NT2/D1 (cell line): ENCODE measurements at regions not wholly inside any gene's neighbourhood (a gene's known extent, or its start where the extent isn't known, plus 50 kb on each side); places are given as distances from the start of the nearest gene placed in this dataset.
"Not testable (repeated sequence)": the region's sequence is repeated elsewhere in the genome, so short reads cannot be mapped to it uniquely, and the experiment has no call there.

Experiments used
- DNase-seq: peaks from one replicate; pipeline ENCODE4 v3.0.0-alpha.2; 2011; ENCODE audit warnings: low read depth, low spot score
- H3K27me3 ChIP-seq: 2 replicates; pipeline ENCODE4 v1.6.0; 2011; ENCODE audit warnings: mild to moderate bottlenecking; ENCODE audit not compliant: insufficient read length, insufficient read depth
- H3K36me3 ChIP-seq: 2 replicates; pipeline ENCODE4 v1.6.1; 2011; ENCODE audit warnings: mild to moderate bottlenecking, low read length, mixed read lengths; ENCODE audit not compliant: insufficient read depth, insufficient read length
- H3K4me1 ChIP-seq: 2 replicates; pipeline ENCODE4 v1.5.1; 2011; ENCODE audit not compliant: insufficient read depth, insufficient read length
- H3K4me3 ChIP-seq: 2 replicates; pipeline ENCODE4 v1.5.1; 2011; ENCODE audit warnings: low read depth; ENCODE audit not compliant: insufficient read length
- H3K9ac ChIP-seq: 2 replicates; pipeline ENCODE4 v1.6.0; 2011; ENCODE audit warnings: low read depth; ENCODE audit not compliant: insufficient read length
- H3K9me3 ChIP-seq: 2 replicates; pipeline ENCODE4 v1.5.1; 2011; ENCODE audit warnings: mild to moderate bottlenecking, low read length; ENCODE audit not compliant: insufficient read depth
- SUZ12 ChIP-seq: IDR thresholded peaks from 2 replicates; pipeline ENCODE4 v1.6.1; 2011; ENCODE audit not compliant: insufficient read length, insufficient read depth; ENCODE audit errors: extremely low read depth
- YY1 ChIP-seq: IDR thresholded peaks from 2 replicates; pipeline ENCODE4 v1.6.1; 2011; ENCODE audit not compliant: insufficient read length, insufficient read depth
- ZNF274 ChIP-seq: IDR thresholded peaks from 2 replicates; pipeline ENCODE4 v1.6.1; 2011; ENCODE audit warnings: mild to moderate bottlenecking, low read depth, low read length

DNA sequence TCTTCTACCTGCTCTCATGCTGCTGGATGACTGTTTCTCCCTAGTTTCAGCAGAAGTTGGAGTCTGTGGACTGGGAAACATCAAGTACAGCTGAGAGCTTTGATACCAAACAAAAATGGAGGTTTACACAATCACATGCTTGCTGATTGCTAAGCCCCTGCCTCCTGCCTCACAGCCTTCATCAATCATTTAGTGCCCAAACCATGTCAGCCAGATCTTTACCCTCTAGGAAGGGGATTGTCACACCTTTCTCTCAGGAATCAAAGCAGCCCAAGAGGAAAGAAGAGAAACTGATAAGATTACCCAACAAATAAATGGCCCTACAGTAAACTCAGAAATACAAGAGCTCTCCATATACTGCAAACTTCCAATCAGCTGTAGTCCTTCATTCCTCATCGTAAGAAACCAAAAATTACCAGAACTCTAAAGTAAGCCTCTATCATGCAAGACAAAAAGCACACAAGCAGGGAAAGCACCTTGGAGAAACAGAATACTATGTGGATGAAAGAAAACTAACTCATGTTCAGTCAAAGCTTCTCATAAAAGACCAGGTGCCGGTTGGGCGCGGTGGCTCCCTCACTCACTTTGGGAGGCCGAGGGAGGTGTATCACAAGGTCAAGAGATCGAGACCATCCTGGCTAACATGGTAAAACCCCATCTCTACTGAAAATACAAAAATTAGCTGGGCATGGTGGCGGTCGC lies 63.6 kb upstream of the RESF1 start:
- H3K36me3 ChIP-seq: no peaks in the 10 kb centered on the region
- H3K4me3 ChIP-seq: no peak overlapping the region
- H3K9me3 ChIP-seq: no peaks in the 10 kb centered on the region
- DNase-seq: no peak
- no peak overlapping the region for H3K9ac ChIP-seq
- no peaks in the 10 kb centered on the region for H3K27me3 ChIP-seq
- peaks cover 4% of the 10 kb centered on the region for H3K4me1 ChIP-seq
- TF ChIP-seq YY1 (no peak), ZNF274 (no peak), SUZ12 (no peak)

DNA sequence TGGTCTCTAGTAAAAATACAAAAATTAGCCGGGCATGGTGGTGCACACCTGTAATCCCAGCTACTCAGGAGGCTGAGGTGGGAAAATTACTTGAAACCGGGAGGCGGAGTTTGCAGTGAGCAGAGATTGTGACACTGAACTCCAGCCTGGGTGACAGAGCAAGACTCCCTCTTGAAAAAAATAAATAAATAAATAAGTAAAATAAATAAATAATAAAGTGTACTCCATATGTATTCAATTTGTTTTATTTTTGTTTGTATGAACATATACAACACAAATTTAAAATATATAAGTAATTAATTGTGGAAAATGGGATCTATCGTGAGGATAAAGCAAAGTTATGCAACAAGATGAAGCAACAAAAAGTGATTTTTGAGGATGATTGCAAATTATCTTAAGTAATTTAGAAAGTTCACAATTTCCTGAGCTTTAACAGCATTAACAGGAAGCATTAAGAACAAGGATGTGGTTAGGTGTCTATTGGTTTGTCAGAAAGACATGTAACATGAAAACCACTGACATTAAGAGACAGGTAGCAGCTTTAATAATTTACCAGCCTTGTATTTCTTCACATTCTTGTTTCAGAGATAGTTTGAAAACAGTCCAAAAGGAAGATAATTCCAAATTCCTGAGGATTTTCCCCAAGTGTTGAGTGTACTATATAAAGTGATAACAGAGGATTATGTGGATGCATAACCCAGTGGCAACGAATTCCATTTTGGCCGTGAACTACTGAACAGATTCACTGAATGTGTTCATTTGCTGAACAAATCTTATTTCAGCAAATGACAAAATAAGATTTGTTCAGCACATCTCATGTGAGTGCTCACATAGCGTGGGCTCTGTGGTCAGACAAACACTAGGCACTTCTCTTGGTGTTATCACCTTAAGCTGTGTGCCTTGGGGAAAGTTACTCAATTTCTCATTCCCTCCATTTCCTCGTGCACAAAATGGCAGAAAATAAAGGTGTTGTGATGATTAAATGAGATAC lies 68.6 kb upstream of the RESF1 start:
- no peak for TF ChIP-seq YY1
- no peak for TF ChIP-seq ZNF274
- TF ChIP-seq SUZ12: no peak
- no peak overlapping the region for H3K4me3 ChIP-seq
- no peaks in the 10 kb centered on the region for H3K27me3 ChIP-seq
- H3K36me3 ChIP-seq: no peaks in the 10 kb centered on the region
- no peak overlapping the region for H3K9ac ChIP-seq
- no peaks in the 10 kb centered on the region for H3K4me1 ChIP-seq
- DNase-seq: no peak
- peaks cover 32% of the 10 kb centered on the region for H3K9me3 ChIP-seq

DNA sequence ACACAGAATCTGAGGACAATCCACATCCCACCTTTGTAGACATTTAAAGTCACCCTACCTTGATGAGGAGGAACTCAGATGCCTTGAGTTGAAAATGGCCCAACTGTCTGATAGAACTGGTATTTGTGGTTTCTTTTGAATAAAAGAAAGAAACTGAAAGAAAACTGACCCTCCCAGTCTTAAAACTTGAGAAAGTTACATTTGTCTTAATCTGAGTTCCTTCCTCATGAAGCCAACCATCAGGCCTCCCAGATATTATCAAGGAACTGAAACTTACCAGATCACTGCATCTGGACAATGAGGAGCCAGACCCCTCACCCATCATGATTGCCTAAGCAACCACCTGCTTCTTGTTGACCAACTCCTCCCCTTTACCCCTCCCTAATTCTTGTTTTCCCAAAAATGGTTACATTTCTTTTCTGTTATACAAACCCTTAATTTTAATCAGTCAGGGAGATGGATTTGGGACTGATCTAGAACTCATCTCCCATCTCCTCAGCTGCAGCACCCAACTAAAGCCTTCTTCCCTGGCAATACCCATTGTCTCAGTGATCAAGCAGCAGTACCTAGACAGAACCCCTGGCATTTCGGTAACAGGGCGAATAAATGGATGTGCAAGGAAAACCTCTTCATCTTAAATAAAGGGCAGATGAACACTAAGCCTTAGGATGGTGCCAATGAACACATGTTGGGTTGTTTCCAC lies 72.0 kb upstream of the RESF1 start:
- Histone ChIP-seq H3K9me3 (peaks cover 43% of the 10 kb centered on the region), H3K4me3 (no peak overlapping the region), H3K27me3 (no peaks in the 10 kb centered on the region), H3K4me1 (no peaks in the 10 kb centered on the region), H3K9ac (no peak overlapping the region), H3K36me3 (no peaks in the 10 kb centered on the region)
- TF ChIP-seq YY1 (no peak), ZNF274 (no peak), SUZ12 (no peak)
- no peak for DNase-seq

DNA sequence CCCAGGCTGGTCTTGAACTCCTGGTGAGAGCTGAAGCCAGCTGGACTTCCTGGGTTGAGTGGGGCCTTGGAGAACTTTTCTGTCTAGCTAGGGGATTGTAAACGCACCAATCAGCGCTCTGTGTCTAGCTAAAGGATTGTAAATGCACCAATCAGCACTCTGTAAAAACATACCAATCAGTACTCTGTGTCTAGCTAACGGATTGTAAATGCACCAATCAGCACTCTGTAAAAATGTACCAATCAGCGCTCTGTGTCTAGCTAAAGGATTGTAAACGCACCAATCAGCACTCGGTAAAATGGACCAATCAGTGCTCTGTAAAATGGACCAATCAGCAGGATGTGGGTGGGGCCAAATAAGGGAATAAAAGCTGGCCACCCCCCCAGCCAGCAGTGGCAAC lies 76.5 kb upstream of the RESF1 start:
- not testable (repeated sequence) for H3K9ac ChIP-seq, H3K4me3 ChIP-seq, H3K27me3 ChIP-seq, H3K36me3 ChIP-seq, H3K4me1 ChIP-seq, DNase-seq
- peaks cover 31% of the 10 kb centered on the region for H3K9me3 ChIP-seq

DNA sequence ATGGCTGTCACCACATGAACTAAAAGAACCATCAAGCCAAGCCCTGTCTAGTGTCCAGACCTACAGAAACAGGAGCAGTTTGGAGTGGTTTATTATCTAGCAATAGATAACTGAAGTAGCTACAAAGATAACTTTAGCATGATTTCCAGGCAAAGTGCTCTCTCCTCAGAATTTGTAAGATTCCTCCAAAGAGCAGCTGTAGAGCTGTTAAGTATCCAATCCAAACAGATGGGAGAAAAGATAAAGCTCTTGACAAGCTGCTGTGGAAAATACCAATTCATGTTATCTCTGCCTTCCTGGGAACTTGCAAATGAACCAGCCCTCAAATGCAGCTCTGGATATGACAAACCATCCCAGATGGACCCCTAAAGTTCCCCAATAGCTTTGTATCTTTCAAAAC lies 78.9 kb upstream of the RESF1 start:
- DNase-seq: no peak
- TF ChIP-seq ZNF274 (no peak), YY1 (no peak), SUZ12 (no peak)
- Histone ChIP-seq H3K27me3 (no peaks in the 10 kb centered on the region), H3K4me3 (no peak overlapping the region), H3K9ac (no peak overlapping the region), H3K36me3 (no peaks in the 10 kb centered on the region), H3K9me3 (peaks cover 15% of the 10 kb centered on the region; the same call in 1 of the 2 replicates), H3K4me1 (peaks cover 3% of the 10 kb centered on the region)

DNA sequence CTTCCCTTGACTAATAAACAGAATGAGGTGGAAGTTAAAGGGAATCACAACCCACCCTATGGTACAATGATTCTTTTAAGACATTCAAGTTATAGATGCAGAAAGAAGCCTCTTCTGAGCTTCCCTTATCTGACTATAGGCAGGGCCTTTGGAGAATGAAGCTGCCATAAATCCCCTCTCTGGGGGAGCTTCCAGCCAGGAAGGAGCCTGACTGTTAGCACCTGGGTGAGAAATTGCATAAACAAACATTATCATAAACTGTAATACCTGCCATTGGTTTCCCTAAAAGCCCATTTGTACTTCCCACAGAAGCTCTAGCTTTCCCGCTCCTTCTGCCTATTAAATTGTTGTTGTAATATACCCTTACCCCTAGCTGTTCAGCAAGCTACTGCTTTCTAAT lies 81.3 kb upstream of the RESF1 start:
- Histone ChIP-seq H3K4me3 (no peak overlapping the region), H3K36me3 (no peaks in the 10 kb centered on the region), H3K9ac (no peak overlapping the region), H3K4me1 (peaks cover 12% of the 10 kb centered on the region), H3K27me3 (no peaks in the 10 kb centered on the region), H3K9me3 (peaks cover 11% of the 10 kb centered on the region; the same call in 1 of the 2 replicates)
- TF ChIP-seq SUZ12 (no peak), YY1 (no peak), ZNF274 (no peak)
- DNase-seq: no peak
